GM10248 (cell line): ENCODE measurements at regions not wholly inside any gene's neighbourhood (a gene's known extent, or its start where the extent isn't known, plus 50 kb on each side); places are given as distances from the start of the nearest gene placed in this dataset.

Experiments
- CTCF ChIA-PET: fragments of 300-600 bp; sonication (Branson Sonifier 250); formaldehyde crosslinking; extraction: SDS; loops from one replicate; lab custom pipeline; 2021; ENCODE audit warnings: antibody characterized with exemption; lab: Yijun Ruan, JAX
- POLR2A ChIA-PET: fragments of 350-650 bp; sonication (Branson Sonifier 250); formaldehyde crosslinking; extraction: SDS; loops from one replicate; lab custom pipeline; 2020; ENCODE audit warnings: antibody characterized with exemption; lab: Yijun Ruan, JAX
- DNase-seq: peaks from one replicate; pipeline ENCODE4 v3.0.0; 2012; ENCODE audit errors: extremely low spot score
- TF ChIP-seq, protein P1 (sequence below): IDR thresholded peaks from 2 replicates; pipeline ENCODE4 v1.5.1; 2012; ENCODE audit warnings: mild to moderate bottlenecking, low read depth; ENCODE audit errors: extremely low read depth, missing control alignments, control extremely low read depth

DNA sequence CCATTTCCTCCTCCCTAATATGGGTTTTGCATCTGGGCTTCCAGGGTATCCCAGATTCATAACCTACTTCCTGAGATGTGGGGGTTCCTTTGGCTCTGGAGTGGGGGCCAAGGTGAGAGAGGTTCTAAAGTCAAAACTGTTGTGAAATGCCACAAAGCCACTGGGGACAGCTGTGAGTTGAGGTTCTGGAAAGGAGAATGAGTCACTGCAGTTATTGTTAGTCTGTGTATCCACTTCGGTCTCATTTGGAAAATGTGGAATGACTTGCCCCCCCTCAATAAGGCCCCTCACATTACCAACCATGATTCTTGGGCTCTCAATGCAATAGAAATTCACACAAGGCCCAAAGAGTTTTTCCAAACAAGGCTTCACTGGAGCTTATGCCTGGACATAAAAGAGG, 51.1 kb upstream of the LGALSL start:
- ChIA-PET CTCF (interaction anchor here (1.0 kb wide), 1 partner anchor 36 kb away, joined by 3 read pairs; no protein-coding TSS in a partner anchor), POLR2A (no interaction called here)
- DNase-seq, result no peak
- TF ChIP-seq, protein P1, sequence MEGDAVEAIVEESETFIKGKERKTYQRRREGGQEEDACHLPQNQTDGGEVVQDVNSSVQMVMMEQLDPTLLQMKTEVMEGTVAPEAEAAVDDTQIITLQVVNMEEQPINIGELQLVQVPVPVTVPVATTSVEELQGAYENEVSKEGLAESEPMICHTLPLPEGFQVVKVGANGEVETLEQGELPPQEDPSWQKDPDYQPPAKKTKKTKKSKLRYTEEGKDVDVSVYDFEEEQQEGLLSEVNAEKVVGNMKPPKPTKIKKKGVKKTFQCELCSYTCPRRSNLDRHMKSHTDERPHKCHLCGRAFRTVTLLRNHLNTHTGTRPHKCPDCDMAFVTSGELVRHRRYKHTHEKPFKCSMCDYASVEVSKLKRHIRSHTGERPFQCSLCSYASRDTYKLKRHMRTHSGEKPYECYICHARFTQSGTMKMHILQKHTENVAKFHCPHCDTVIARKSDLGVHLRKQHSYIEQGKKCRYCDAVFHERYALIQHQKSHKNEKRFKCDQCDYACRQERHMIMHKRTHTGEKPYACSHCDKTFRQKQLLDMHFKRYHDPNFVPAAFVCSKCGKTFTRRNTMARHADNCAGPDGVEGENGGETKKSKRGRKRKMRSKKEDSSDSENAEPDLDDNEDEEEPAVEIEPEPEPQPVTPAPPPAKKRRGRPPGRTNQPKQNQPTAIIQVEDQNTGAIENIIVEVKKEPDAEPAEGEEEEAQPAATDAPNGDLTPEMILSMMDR, result no peak

DNA sequence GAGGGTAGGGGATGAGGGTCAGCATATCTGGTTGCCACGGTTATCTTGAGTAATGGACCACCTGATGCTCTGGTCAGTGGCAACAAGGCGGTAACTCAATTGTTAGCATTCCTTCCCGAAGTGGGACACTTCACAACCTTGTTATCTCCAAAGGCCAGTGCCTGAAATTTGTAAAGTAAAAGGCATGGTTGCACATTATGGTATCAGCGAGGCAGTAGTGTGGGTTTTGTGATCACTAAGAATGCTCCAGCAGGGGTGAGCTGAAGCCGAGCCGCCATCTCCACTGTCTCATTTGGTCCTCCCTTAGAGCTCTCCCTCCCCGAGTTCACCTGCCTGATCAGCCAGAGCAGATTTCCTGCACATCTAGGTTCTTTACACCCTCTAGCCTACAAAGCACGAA, 50.5 kb upstream of the LGALSL start:
- TF ChIP-seq, protein P1, result no peak
- ChIA-PET POLR2A (no interaction called here), CTCF (interaction anchor here (0.9 to 1.0 kb wide), 2 partner anchors 36 to 84 kb away, joined by 3 to 4 read pairs; no protein-coding TSS in a partner anchor)
- no peak for DNase-seq

DNA sequence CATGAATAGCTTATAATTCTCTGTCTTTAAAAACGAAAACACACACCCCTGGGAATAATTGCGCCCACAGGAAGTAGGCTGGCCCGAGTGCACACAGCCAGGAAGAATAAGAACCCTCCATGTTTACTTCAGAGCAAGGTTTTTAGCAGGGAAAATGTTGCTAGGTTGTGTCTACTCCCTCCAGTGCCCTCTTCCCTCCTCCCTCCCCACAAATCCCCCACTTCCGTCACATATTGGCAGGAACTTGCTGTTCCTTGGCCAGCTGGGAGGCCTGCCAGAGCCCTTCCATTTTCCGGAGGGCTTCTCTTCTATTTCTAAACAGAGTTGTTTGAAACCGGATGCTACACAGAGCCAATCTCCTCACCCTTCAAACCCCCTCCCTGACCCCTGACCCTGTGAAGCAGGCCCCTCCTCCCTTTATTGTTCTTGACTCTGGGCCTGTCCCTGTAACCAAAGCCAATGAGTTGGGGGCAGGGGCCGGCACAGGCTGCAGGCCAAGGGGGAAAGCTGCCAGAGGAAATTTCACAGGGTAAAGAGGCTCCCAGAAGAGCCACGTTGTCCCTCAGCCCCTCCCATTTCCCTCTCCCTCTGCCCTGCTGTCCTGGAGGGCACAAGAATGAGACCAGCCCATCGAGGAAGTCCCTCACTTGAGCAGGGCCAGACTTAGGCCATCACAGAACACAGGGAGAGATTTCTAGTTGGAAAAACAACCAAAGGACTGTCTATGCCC, 49.8 kb upstream of the LGALSL start:
- ChIA-PET POLR2A (no interaction called here), CTCF (interaction anchor here (0.9 to 2.6 kb wide), 3 partner anchors 35 to 84 kb away, joined by 3 to 9 read pairs (median 4); no protein-coding TSS in a partner anchor)
- TF ChIP-seq, protein P1, result no peak
- no peak for DNase-seq
